NCI-H2196 treated with DMSO at 0.1 percent for 48 hours (cell line): ENCODE measurements at regions not wholly inside any gene's neighbourhood (a gene's known extent, or its start where the extent isn't known, plus 50 kb on each side); places are given as distances from the start of the nearest gene placed in this dataset.
"Not testable (repeated sequence)": the region's sequence is repeated elsewhere in the genome, so short reads cannot be mapped to it uniquely, and the experiment has no call there.

ENCODE experiments used
- DNase-seq: peaks from one replicate; lab custom pipeline; 2025; ENCODE audit not compliant: unreplicated experiment; lab: John Stamatoyannopoulos, UW

GRCh38 chr10:29797616-29798015 lies 162.8 kb upstream of the SVIL start:
- no peak for DNase-seq

GRCh38 chr10:29795850-29796249 lies 161.1 kb upstream of the SVIL start:
- no peak for DNase-seq

- no peak for DNase-seq
Measured at GRCh38 chr10:29794776-29795611, 160.2 kb upstream of the SVIL start.

GRCh38 chr10:29791773-29792172 lies 157.0 kb upstream of the SVIL start:
- no peak for DNase-seq

GRCh38 chr10:29790207-29790606 lies 155.4 kb upstream of the SVIL start:
- no peak for DNase-seq

- no peak for DNase-seq
Measured at GRCh38 chr10:29788113-29788512, 153.3 kb upstream of the SVIL start.

GRCh38 chr10:29785701-29786100 lies 150.9 kb upstream of the SVIL start:
- no peak for DNase-seq

GRCh38 chr10:29784175-29784773 lies 149.5 kb upstream of the SVIL start:
- DNase-seq: no peak

- DNase-seq: no peak
Measured at GRCh38 chr10:29783201-29783947, 148.6 kb upstream of the SVIL start.

GRCh38 chr10:29780639-29781038 lies 145.9 kb upstream of the SVIL start:
- DNase-seq: no peak

- no peak for DNase-seq
Measured at GRCh38 chr10:29780096-29780495, 145.3 kb upstream of the SVIL start.

- no peak for DNase-seq
Measured at GRCh38 chr10:29776246-29776645, 141.5 kb upstream of the SVIL start.

GRCh38 chr10:29774475-29774874 lies 139.7 kb upstream of the SVIL start:
- DNase-seq: no peak

GRCh38 chr10:29773675-29774091 lies 138.9 kb upstream of the SVIL start:
- DNase-seq: no peak

GRCh38 chr10:29772403-29772802 lies 137.6 kb upstream of the SVIL start:
- DNase-seq: no peak

- DNase-seq: no peak
Measured at GRCh38 chr10:29771376-29771775, 136.6 kb upstream of the SVIL start.

GRCh38 chr10:29769277-29769676 lies 134.5 kb upstream of the SVIL start:
- DNase-seq: not testable (repeated sequence)

- no peak for DNase-seq
Measured at GRCh38 chr10:29767968-29768367, 133.2 kb upstream of the SVIL start.

- DNase-seq: no peak
Measured at GRCh38 chr10:29766753-29767152, 132.0 kb upstream of the SVIL start.

GRCh38 chr10:29765330-29765729 lies 130.6 kb upstream of the SVIL start:
- DNase-seq: no peak

- no peak for DNase-seq
Measured at GRCh38 chr10:29763396-29763795, 128.6 kb upstream of the SVIL start.

- no peak for DNase-seq
Measured at GRCh38 chr10:29761916-29762315, 127.1 kb upstream of the SVIL start.
